Endothelial cell of umbilical vein (primary cell): ENCODE measurements at regions not wholly inside any gene's neighbourhood (a gene's known extent, or its start where the extent isn't known, plus 50 kb on each side); places are given as distances from the start of the nearest gene placed in this dataset.

Experiments used
- BruUV-seq: library from RNA; stranded (reverse); fragments of 400-500 nt; replicated peaks from 2 replicates; lab custom pipeline; 2021; lab: Mats Ljungman, UMichigan
- CTCF ChIA-PET: fragments of 300-600, 350-600 bp; sonication (Branson Sonifier 250); formaldehyde crosslinking; loops from one replicate; lab custom pipeline; 2021; ENCODE audit warnings: antibody characterized with exemption, inconsistent platforms; lab: Charles Lee
- POLR2A ChIA-PET: fragments of 300-600, 350-600 bp; sonication (Branson Sonifier 250); formaldehyde crosslinking; loops from one replicate; lab custom pipeline; 2021; ENCODE audit warnings: antibody characterized with exemption, inconsistent platforms; lab: Charles Lee
- DNase-seq: peaks from one replicate; pipeline ENCODE4 v3.0.0-alpha.2; 2011; ENCODE audit warnings: low read depth, low spot score
- FAIRE-seq: peaks from 2 replicates; lab custom pipeline; 2011; peaks lifted over from hg19 to GRCh38; lab: Jason Lieb, UNC
- H2AFZ ChIP-seq: 2 replicates; pipeline ENCODE4 v1.6.0; 2012; ENCODE audit warnings: low read depth, low read length, control low read depth, inconsistent platforms
- H3K27ac ChIP-seq: 2 replicates; pipeline ENCODE4 v1.5.1; 2011; ENCODE audit warnings: low read depth, mild to moderate bottlenecking, control low read depth, low read length, moderate library complexity; ENCODE audit not compliant: insufficient read depth
- H3K27me3 ChIP-seq, 2 experiments: 2 replicates each; pipeline versions ENCODE4 v1.6.0 to v1.6.1; 2011; ENCODE audit warnings: low read length in 2 of 2, mixed read lengths in 1 of 2; ENCODE audit not compliant: control insufficient read depth in 2 of 2, insufficient read depth in 2 of 2
- H3K36me3 ChIP-seq, 2 experiments: 2 replicates in 1 of 2; 3 replicates in 1 of 2; pipeline ENCODE4 v1.5.1; 2011; ENCODE audit warnings: low read length in 2 of 2, mild to moderate bottlenecking in 1 of 2, moderate library complexity in 1 of 2; ENCODE audit not compliant: control insufficient read depth in 2 of 2, insufficient read depth in 2 of 2; ENCODE audit errors: extremely low read depth in 1 of 2
- H3K4me1 ChIP-seq: 3 replicates; pipeline ENCODE4 v1.5.1; 2011; ENCODE audit warnings: mild to moderate bottlenecking, low read length; ENCODE audit not compliant: control insufficient read depth, insufficient read depth; ENCODE audit errors: extremely low read depth
- H3K4me2 ChIP-seq: 2 replicates; pipeline ENCODE4 v1.6.1; 2011; ENCODE audit warnings: low read length, control low read depth, mixed read lengths; ENCODE audit not compliant: insufficient read depth
- H3K4me3 ChIP-seq, 3 experiments: fragments of 200-600 bp in 1 of 3; sonication (generic), shearing (Covaris generic) in 1 of 3; replicated peaks in 1 of 3; 2 replicates each; pipeline ENCODE4 v1.5.1; 2011 to 2016; ENCODE audit warnings: control low read depth in 3 of 3, low read length in 3 of 3, mild to moderate bottlenecking in 2 of 3, inconsistent platforms in 1 of 3, low read depth in 1 of 3, moderate library complexity in 1 of 3; ENCODE audit not compliant: insufficient read depth in 1 of 3
- H3K79me2 ChIP-seq: 2 replicates; pipeline ENCODE4 v1.6.0; 2012; ENCODE audit warnings: low read length, inconsistent platforms; ENCODE audit not compliant: control insufficient read depth, insufficient read depth
- H3K9ac ChIP-seq: replicated peaks from 2 replicates; pipeline ENCODE3; 2011; ENCODE audit warnings: low read length, control low read depth; ENCODE audit not compliant: insufficient read depth; ENCODE audit errors: extremely low read depth
- H3K9me1 ChIP-seq: replicated peaks from 3 replicates; pipeline ENCODE4 v1.6.0; 2011; ENCODE audit warnings: mild to moderate bottlenecking, low read length; ENCODE audit not compliant: control insufficient read depth, insufficient read depth; ENCODE audit errors: extremely low read depth
- H3K9me3 ChIP-seq: replicated peaks from 2 replicates; pipeline ENCODE4 v1.5.1; 2012; ENCODE audit warnings: low read length, inconsistent platforms; ENCODE audit not compliant: control insufficient read depth, insufficient read depth
- H4K20me1 ChIP-seq: replicated peaks from 2 replicates; pipeline ENCODE3; 2011; ENCODE audit warnings: mild to moderate bottlenecking, low read length; ENCODE audit not compliant: control insufficient read depth, insufficient read depth; ENCODE audit errors: extremely low read depth
- EZH2 ChIP-seq: IDR thresholded peaks from 2 replicates; pipeline ENCODE4 v1.6.1; 2012; ENCODE audit warnings: borderline replicate concordance, low read depth, mild to moderate bottlenecking, moderate library complexity, low read length, inconsistent platforms; ENCODE audit not compliant: severe bottlenecking
- FOS ChIP-seq: IDR thresholded peaks from 2 replicates; pipeline ENCODE4 v1.6.1; 2011; ENCODE audit warnings: mild to moderate bottlenecking, low read length, moderate library complexity, borderline replicate concordance; ENCODE audit not compliant: insufficient read depth
- GATA2 ChIP-seq: IDR thresholded peaks from 2 replicates; pipeline ENCODE4 v1.7.0; 2011; ENCODE audit warnings: low read depth, mild to moderate bottlenecking, moderate library complexity, mixed read lengths, low read length; ENCODE audit not compliant: insufficient read length, insufficient read depth
- JUN ChIP-seq: IDR thresholded peaks from 2 replicates; pipeline ENCODE4 v1.6.1; 2011; ENCODE audit warnings: borderline replicate concordance, low read depth; ENCODE audit not compliant: insufficient read length, insufficient read depth
- MAX ChIP-seq: IDR thresholded peaks from 2 replicates; pipeline ENCODE4 v1.6.1; 2011; ENCODE audit not compliant: insufficient read depth, insufficient read length
- MYC ChIP-seq: IDR thresholded peaks from one replicate; pipeline ENCODE4 v1.6.1; 2011; ENCODE audit warnings: mild to moderate bottlenecking, low read depth, low read length
- POLR2A ChIP-seq: IDR thresholded peaks from 2 replicates; pipeline ENCODE4 v1.6.1; 2012; ENCODE audit warnings: low read depth, mild to moderate bottlenecking, control low read depth, low read length
- dilution Hi-C: fragments of 300-500 bp; cut with MboI; formaldehyde crosslinking; loops from one replicate; pipeline ENCODE4 v1.15.0; 2019; ENCODE audit warnings: low sequenced_read_pairs; ENCODE audit not compliant: extremely low pct_ligation_motif_present
- intact Hi-C: fragments of 100-400 bp; cut with micrococcal nuclease; formaldehyde crosslinking; loops from one replicate; pipeline ENCODE4 v1.10.0; 2022
- TF ChIP-seq, protein P1 (sequence below), 2 donors: IDR thresholded peaks; 1 replicate in 1 of 2; 2 replicates in 1 of 2; pipeline ENCODE4 v1.5.1; 2011; ENCODE audit warnings: low read length in 2 of 2, mild to moderate bottlenecking in 2 of 2, moderate library complexity in 2 of 2, control low read depth in 1 of 2, inconsistent platforms in 1 of 2, low read depth in 1 of 2; ENCODE audit not compliant: insufficient read depth in 1 of 2; ENCODE audit errors: extremely low read depth in 1 of 2

- dilution Hi-C loops, result no loop called here
- POLR2A ChIA-PET, result no interaction called here
- no peak overlapping the region for H2AFZ ChIP-seq
Observed at GRCh38 chr1:82330330-82330729, 529.6 kb downstream of the ADGRL2 start.

GRCh38 chr1:82329226-82329625 is 528.5 kb downstream of the ADGRL2 start:
- Histone ChIP-seq H3K27ac (no peak overlapping the region), H3K9me1 (no peaks in the 10 kb centered on the region), H3K4me2 (no peak overlapping the region), H4K20me1 (no peaks in the 10 kb centered on the region), H2AFZ (no peak overlapping the region), H3K79me2 (no peaks in the 10 kb centered on the region), H3K4me3 (no peak overlapping the region), H3K9me3 (no peaks in the 10 kb centered on the region), H3K4me1 (no peaks in the 10 kb centered on the region), H3K36me3 (no peaks in the 10 kb centered on the region), H3K9ac (no peak overlapping the region), H3K27me3 (no peaks in the 10 kb centered on the region)
- dilution Hi-C loops (no loop called here), intact Hi-C loops (no loop called here)
- TF ChIP-seq MAX (no peak), JUN (no peak), FOS (no peak), EZH2 (no peak), GATA2 (no peak), MYC (no peak)
- TF ChIP-seq, protein P1, sequence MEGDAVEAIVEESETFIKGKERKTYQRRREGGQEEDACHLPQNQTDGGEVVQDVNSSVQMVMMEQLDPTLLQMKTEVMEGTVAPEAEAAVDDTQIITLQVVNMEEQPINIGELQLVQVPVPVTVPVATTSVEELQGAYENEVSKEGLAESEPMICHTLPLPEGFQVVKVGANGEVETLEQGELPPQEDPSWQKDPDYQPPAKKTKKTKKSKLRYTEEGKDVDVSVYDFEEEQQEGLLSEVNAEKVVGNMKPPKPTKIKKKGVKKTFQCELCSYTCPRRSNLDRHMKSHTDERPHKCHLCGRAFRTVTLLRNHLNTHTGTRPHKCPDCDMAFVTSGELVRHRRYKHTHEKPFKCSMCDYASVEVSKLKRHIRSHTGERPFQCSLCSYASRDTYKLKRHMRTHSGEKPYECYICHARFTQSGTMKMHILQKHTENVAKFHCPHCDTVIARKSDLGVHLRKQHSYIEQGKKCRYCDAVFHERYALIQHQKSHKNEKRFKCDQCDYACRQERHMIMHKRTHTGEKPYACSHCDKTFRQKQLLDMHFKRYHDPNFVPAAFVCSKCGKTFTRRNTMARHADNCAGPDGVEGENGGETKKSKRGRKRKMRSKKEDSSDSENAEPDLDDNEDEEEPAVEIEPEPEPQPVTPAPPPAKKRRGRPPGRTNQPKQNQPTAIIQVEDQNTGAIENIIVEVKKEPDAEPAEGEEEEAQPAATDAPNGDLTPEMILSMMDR (IDR thresholded peaks at IDR 0.05; ENCODE audit: extremely low read depth in 1 of 2, insufficient read depth in 1 of 2, low read depth in 1 of 2, low read length in 2 of 2), result no peak
- CTCF ChIA-PET, result no interaction called here
- no TSS peak for BruUV-seq
- POLR2A ChIA-PET, result no interaction called here
- DNase-seq, result no peak
- FAIRE-seq, result no peak

More at GRCh38 chr1:82330330-82330729, 529.6 kb downstream of the ADGRL2 start:
- H3K4me2 ChIP-seq, result no peak overlapping the region
- no peaks in the 10 kb centered on the region for H3K36me3 ChIP-seq
- H3K79me2 ChIP-seq, result no peaks in the 10 kb centered on the region
- no peak overlapping the region for H3K4me3 ChIP-seq
- no peak overlapping the region for H3K9ac ChIP-seq
- DNase-seq (no peak), FAIRE-seq (no peak)
- CTCF ChIA-PET, result no interaction called here
- no peak for TF ChIP-seq POLR2A
- H3K27me3 ChIP-seq, result no peaks in the 10 kb centered on the region
- no TSS peak for BruUV-seq
- H3K27ac ChIP-seq, result no peak overlapping the region
- no peaks in the 10 kb centered on the region for H3K4me1 ChIP-seq
- no peaks in the 10 kb centered on the region for H4K20me1 ChIP-seq
- intact Hi-C loops, result no loop called here
- no peaks in the 10 kb centered on the region for H3K9me1 ChIP-seq
- H3K9me3 ChIP-seq, result no peaks in the 10 kb centered on the region
